Erythroblast (primary cell): ENCODE measurements at regions not wholly inside any gene's neighbourhood (a gene's known extent, or its start where the extent isn't known, plus 50 kb on each side); places are given as distances from the start of the nearest gene placed in this dataset.

Experiments
- GATA1 ChIP-seq: IDR thresholded peaks from 2 replicates; pipeline ENCODE4 v1.6.1; 2011; ENCODE audit warnings: low read depth, mild to moderate bottlenecking, control low read depth, low read length, moderate library complexity
- POLR2A ChIP-seq: IDR thresholded peaks from 2 replicates; pipeline ENCODE4 v1.6.1; 2011; ENCODE audit warnings: mild to moderate bottlenecking, low read length

DNA sequence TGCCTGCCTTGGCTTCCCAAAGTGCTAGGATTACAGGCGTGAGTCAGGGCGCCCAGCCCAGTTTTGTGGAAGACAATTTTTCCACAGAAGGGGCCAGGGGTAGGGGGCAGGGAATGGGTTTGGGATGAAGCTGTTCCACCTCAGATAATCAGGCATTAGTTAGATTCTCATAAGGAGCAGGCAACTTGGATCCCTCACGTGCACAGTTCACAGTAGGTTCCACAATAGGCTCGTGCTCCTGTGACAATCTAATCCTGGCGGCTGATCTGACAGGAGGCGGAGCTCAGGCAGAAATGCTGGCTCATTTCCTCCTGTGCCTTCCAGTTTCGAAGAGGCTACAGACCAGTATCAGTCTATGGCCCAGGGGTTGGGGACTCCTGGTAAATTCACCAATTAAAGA, 491.6 kb upstream of the AADAT start:
- TF ChIP-seq POLR2A (no peak), GATA1 (no peak)
